Mesenchymal stem cell (in vitro differentiated cells and primary cell): ENCODE measurements at regions not wholly inside any gene's neighbourhood (a gene's known extent, or its start where the extent isn't known, plus 50 kb on each side); places are given as distances from the start of the nearest gene placed in this dataset.

Source experiments
- DNase-seq: peaks from one replicate; pipeline ENCODE4 v3.0.0-alpha.2; 2013
- H2AFZ ChIP-seq: one replicate; pipeline ENCODE4 v1.6.1; 2013; ENCODE audit warnings: low read depth, mild to moderate bottlenecking, control low read depth, inconsistent platforms, low read length, moderate library complexity
- H2AK5ac ChIP-seq: 2 replicates; pipeline ENCODE4 v1.6.1; 2013; ENCODE audit warnings: low read length, moderate library complexity, mild to moderate bottlenecking, inconsistent platforms; ENCODE audit not compliant: severe bottlenecking
- H2BK120ac ChIP-seq: one replicate; pipeline ENCODE4 v1.6.1; 2013; ENCODE audit warnings: low read depth, mild to moderate bottlenecking, inconsistent platforms, low read length, moderate library complexity
- H2BK12ac ChIP-seq, 2 experiments: one replicate each; pipeline ENCODE4 v1.6.1; 2013; ENCODE audit warnings: inconsistent platforms in 2 of 2, low read length in 2 of 2, mild to moderate bottlenecking in 2 of 2, moderate library complexity in 2 of 2, control low read depth in 1 of 2
- H2BK15ac ChIP-seq: one replicate; pipeline ENCODE4 v1.6.1; 2013; ENCODE audit warnings: mild to moderate bottlenecking, low read depth, inconsistent platforms; ENCODE audit not compliant: poor library complexity, severe bottlenecking
- H2BK5ac ChIP-seq: 2 replicates; pipeline ENCODE4 v1.6.1; 2013; ENCODE audit warnings: low read depth, mild to moderate bottlenecking, low read length, control low read depth, inconsistent platforms; ENCODE audit not compliant: poor library complexity, severe bottlenecking
- H3K14ac ChIP-seq, 2 experiments: one replicate each; pipeline ENCODE4 v1.6.1; 2013; ENCODE audit warnings: inconsistent platforms in 2 of 2, low read length in 2 of 2, control low read depth in 1 of 2, mild to moderate bottlenecking in 1 of 2, moderate library complexity in 1 of 2
- H3K18ac ChIP-seq, 2 experiments: one replicate each; pipeline ENCODE4 v1.6.1; 2013; ENCODE audit warnings: inconsistent platforms in 2 of 2, low read length in 2 of 2, control low read depth in 1 of 2, low read depth in 1 of 2, mild to moderate bottlenecking in 1 of 2
- H3K23ac ChIP-seq, 2 experiments: one replicate each; pipeline ENCODE4 v1.6.1; 2013; ENCODE audit warnings: inconsistent platforms in 2 of 2, low read length in 2 of 2, mild to moderate bottlenecking in 2 of 2, moderate library complexity in 2 of 2, control low read depth in 1 of 2
- H3K27ac ChIP-seq: 2 replicates; pipeline ENCODE4 v1.5.1; 2013; ENCODE audit warnings: mild to moderate bottlenecking, moderate library complexity, low read length, control low read depth, inconsistent platforms; ENCODE audit not compliant: poor library complexity, severe bottlenecking
- H3K27me3 ChIP-seq, 2 experiments: 2 replicates each; pipeline versions ENCODE4 v1.6.1 to v1.7.0; 2013; ENCODE audit warnings: low read length in 2 of 2, mild to moderate bottlenecking in 2 of 2, moderate library complexity in 2 of 2, control low read depth in 1 of 2, inconsistent platforms in 1 of 2; ENCODE audit not compliant: control insufficient read depth in 1 of 2, insufficient read depth in 1 of 2
- H3K36me3 ChIP-seq, 2 experiments: 2 replicates each; pipeline versions ENCODE4 v1.6.1 to v1.7.0; 2013; ENCODE audit warnings: low read length in 2 of 2, control low read depth in 1 of 2, inconsistent platforms in 1 of 2, low read depth in 1 of 2, mild to moderate bottlenecking in 1 of 2; ENCODE audit not compliant: insufficient read depth in 2 of 2, control insufficient read depth in 1 of 2
- H3K4ac ChIP-seq, 2 experiments: one replicate each; pipeline ENCODE4 v1.6.1; 2013; ENCODE audit warnings: inconsistent platforms in 2 of 2, low read length in 2 of 2, mild to moderate bottlenecking in 2 of 2, moderate library complexity in 2 of 2, control low read depth in 1 of 2, low read depth in 1 of 2
- H3K4me1 ChIP-seq: 2 replicates; pipeline ENCODE4 v1.6.1; 2013; ENCODE audit warnings: low read depth, low read length, control low read depth; ENCODE audit not compliant: control insufficient read depth, insufficient read depth
- H3K4me2 ChIP-seq: 2 replicates; pipeline ENCODE4 v1.6.1; 2013; ENCODE audit warnings: low read length, mild to moderate bottlenecking, inconsistent platforms; ENCODE audit not compliant: poor library complexity, severe bottlenecking
- H3K4me3 ChIP-seq, 2 experiments: 2 replicates each; pipeline versions ENCODE4 v1.5.1 to v1.7.0; 2013; ENCODE audit warnings: low read length in 2 of 2, mild to moderate bottlenecking in 2 of 2, control low read depth in 1 of 2, low read depth in 1 of 2; ENCODE audit not compliant: insufficient read depth in 1 of 2
- H3K79me1 ChIP-seq: replicated peaks from 2 replicates; pipeline ENCODE4 v1.6.1; 2013; ENCODE audit warnings: mild to moderate bottlenecking, control low read depth, low read length, inconsistent platforms; ENCODE audit not compliant: poor library complexity, severe bottlenecking
- H3K9ac ChIP-seq: 2 replicates; pipeline ENCODE4 v1.7.0; 2013; ENCODE audit warnings: mild to moderate bottlenecking, low read length, moderate library complexity
- H3K9me3 ChIP-seq: 2 replicates; pipeline ENCODE4 v1.7.0; 2013; ENCODE audit warnings: mild to moderate bottlenecking, low read length; ENCODE audit not compliant: control insufficient read depth
- H4K8ac ChIP-seq: one replicate; pipeline ENCODE4 v1.6.1; 2013; ENCODE audit warnings: inconsistent platforms, mild to moderate bottlenecking, low read length, moderate library complexity
- H4K91ac ChIP-seq: one replicate; pipeline ENCODE4 v1.6.1; 2013; ENCODE audit warnings: mild to moderate bottlenecking, low read length, inconsistent platforms
- WGBS: methylation state at CpG from one replicate; pipeline ENCODE4 v1.1.7; 2013; ENCODE audit warnings: mixed read lengths; 5-methylcytosine and 5-hydroxymethylcytosine counted together

GRCh38 chr3:139131951-139132350, 87.3 kb upstream of the PRR23C start:
- Histone ChIP-seq H3K18ac (no peak overlapping the region), H3K9me3 (no peaks in the 10 kb centered on the region), H2AK5ac (no peak overlapping the region), H2AFZ (no peak overlapping the region), H3K4me2 (no peak overlapping the region), H4K8ac (no peak overlapping the region), H2BK15ac (no peak overlapping the region), H3K4ac (no peak overlapping the region), H3K14ac (no peak overlapping the region), H3K79me1 (no peaks in the 10 kb centered on the region), H3K23ac (no peak overlapping the region), H2BK5ac (no peak overlapping the region), H3K4me3 (no peak overlapping the region), H3K9ac (no peak overlapping the region), H4K91ac (no peak overlapping the region), H2BK12ac (no peak overlapping the region), H3K27me3 (peaks cover 10 to 28% of the 10 kb centered on the region in 2 experiments), H3K4me1 (no peaks in the 10 kb centered on the region), H2BK120ac (no peak overlapping the region), H3K36me3 (no peaks in the 10 kb centered on the region), H3K27ac (no peak overlapping the region)
- WGBS = 79% methylated on average over 1 of the region's 1 CpG
- no peak for DNase-seq

GRCh38 chr3:139132976-139133375, 88.3 kb upstream of the PRR23C start:
- Histone ChIP-seq H3K18ac (no peak overlapping the region), H2AK5ac (no peak overlapping the region), H3K14ac (no peak overlapping the region), H3K36me3 (no peaks in the 10 kb centered on the region), H4K91ac (no peak overlapping the region), H3K79me1 (no peaks in the 10 kb centered on the region), H2AFZ (no peak overlapping the region), H2BK5ac (no peak overlapping the region), H2BK15ac (no peak overlapping the region), H3K4me3 (no peak overlapping the region), H3K4ac (no peak overlapping the region), H3K9me3 (no peaks in the 10 kb centered on the region), H3K23ac (no peak overlapping the region), H3K27ac (no peak overlapping the region), H3K27me3 (peaks cover 10 to 28% of the 10 kb centered on the region in 2 experiments), H3K4me2 (no peak overlapping the region), H3K9ac (no peak overlapping the region), H4K8ac (no peak overlapping the region), H3K4me1 (no peaks in the 10 kb centered on the region), H2BK12ac (no peak overlapping the region), H2BK120ac (no peak overlapping the region)
- no peak for DNase-seq
- 60% methylated on average over 1 of the region's 1 CpG for WGBS

- Histone ChIP-seq H4K91ac (no peak overlapping the region), H3K27ac (no peak overlapping the region), H3K36me3 (no peaks in the 10 kb centered on the region), H4K8ac (no peak overlapping the region), H3K9me3 (no peaks in the 10 kb centered on the region), H2AK5ac (no peak overlapping the region), H3K27me3 (peaks cover 7 to 28% of the 10 kb centered on the region in 2 experiments), H3K4me2 (no peak overlapping the region), H3K4ac (no peak overlapping the region), H2BK5ac (no peak overlapping the region), H3K18ac (no peak overlapping the region), H2BK12ac (no peak overlapping the region), H2BK120ac (no peak overlapping the region), H3K4me1 (no peaks in the 10 kb centered on the region), H3K23ac (no peak overlapping the region), H3K4me3 (no peak overlapping the region), H3K9ac (no peak overlapping the region), H2BK15ac (no peak overlapping the region), H3K14ac (no peak overlapping the region), H3K79me1 (no peaks in the 10 kb centered on the region), H2AFZ (no peak overlapping the region)
- WGBS = 64% methylated on average over 2 of the region's 2 CpGs
- DNase-seq = no peak
Measured at GRCh38 chr3:139134678-139135372, 90.1 kb upstream of the PRR23C start.

- Histone ChIP-seq H3K79me1 (no peaks in the 10 kb centered on the region), H2BK5ac (no peak overlapping the region), H2BK12ac (no peak overlapping the region), H2BK120ac (no peak overlapping the region), H2AK5ac (no peak overlapping the region), H3K4me1 (no peaks in the 10 kb centered on the region), H4K8ac (no peak overlapping the region), H3K14ac (no peak overlapping the region), H3K23ac (no peak overlapping the region), H3K4ac (no peak overlapping the region), H3K27me3 (peaks cover 0 to 20% of the 10 kb centered on the region in 2 experiments), H3K27ac (no peak overlapping the region), H3K9ac (no peak overlapping the region), H3K36me3 (no peaks in the 10 kb centered on the region), H3K4me3 (no peak overlapping the region), H3K4me2 (no peak overlapping the region), H4K91ac (no peak overlapping the region), H3K9me3 (no peaks in the 10 kb centered on the region), H3K18ac (no peak overlapping the region), H2BK15ac (no peak overlapping the region), H2AFZ (no peak overlapping the region)
- no peak for DNase-seq
Measured at GRCh38 chr3:139135657-139136056, 91.0 kb upstream of the PRR23C start.
